Liver (tissue), 3 donors: ENCODE measurements at regions not wholly inside any gene's neighbourhood (a gene's known extent, or its start where the extent isn't known, plus 50 kb on each side); places are given as distances from the start of the nearest gene placed in this dataset.
"Not testable (repeated sequence)": the region's sequence is repeated elsewhere in the genome, so short reads cannot be mapped to it uniquely, and the experiment has no call there.

Experiments used
- CTCF ChIP-seq: fragments of 150-350 bp; IDR thresholded peaks from 2 replicates; pipeline ENCODE4 v1.5.1; 2017; ENCODE audit warnings: improper control_type of control experiment, low read depth, low read length; ENCODE audit not compliant: missing input control
- EGR1 ChIP-seq, 2 donors: IDR thresholded peaks; 2 replicates each; pipeline ENCODE4 v1.6.1; 2016 to 2018; ENCODE audit warnings: antibody characterized with exemption in 2 of 2, low read depth in 2 of 2
- FOXA1 ChIP-seq: IDR thresholded peaks from 2 replicates; pipeline ENCODE4 v1.6.1; 2016; ENCODE audit warnings: antibody characterized with exemption
- GABPA ChIP-seq, 2 donors: IDR thresholded peaks in 1 of 2; conservative IDR thresholded peaks in 1 of 2; 2 replicates each; pipeline ENCODE4 v1.6.1; 2016; ENCODE audit warnings: antibody characterized with exemption in 2 of 2, mild to moderate bottlenecking in 1 of 2, moderate library complexity in 1 of 2
- HNF4A ChIP-seq, 2 donors: conservative IDR thresholded peaks; 2 replicates each; pipeline ENCODE4 v1.6.1; 2016; ENCODE audit warnings: antibody characterized with exemption in 2 of 2, mild to moderate bottlenecking in 2 of 2
- JUND ChIP-seq, 2 donors: IDR thresholded peaks; 2 replicates each; pipeline ENCODE4 v1.6.1; 2016; ENCODE audit warnings: antibody characterized with exemption in 2 of 2
- MAX ChIP-seq: IDR thresholded peaks from 2 replicates; pipeline ENCODE4 v1.6.1; 2016; ENCODE audit warnings: antibody characterized with exemption
- RAD21 ChIP-seq, 2 donors: IDR thresholded peaks; 2 replicates each; pipeline ENCODE4 v1.6.1; 2016; ENCODE audit warnings: antibody characterized with exemption in 2 of 2, mild to moderate bottlenecking in 2 of 2
- REST ChIP-seq: IDR thresholded peaks from 2 replicates; pipeline ENCODE4 v1.6.1; 2016; ENCODE audit warnings: antibody characterized with exemption, mild to moderate bottlenecking
- RXRA ChIP-seq, 2 donors: IDR thresholded peaks; 2 replicates each; pipeline ENCODE4 v1.6.1; 2017 to 2018; ENCODE audit warnings: antibody characterized with exemption in 2 of 2, mild to moderate bottlenecking in 1 of 2
- SP1 ChIP-seq: IDR thresholded peaks from 2 replicates; pipeline ENCODE4 v1.6.1; 2018; ENCODE audit warnings: antibody characterized with exemption, mild to moderate bottlenecking
- TAF1 ChIP-seq: conservative IDR thresholded peaks from 2 replicates; pipeline ENCODE4 v1.6.1; 2016; ENCODE audit warnings: antibody characterized with exemption, mild to moderate bottlenecking
- YY1 ChIP-seq: IDR thresholded peaks from 2 replicates; pipeline ENCODE4 v1.6.1; 2016; ENCODE audit warnings: antibody characterized with exemption, mild to moderate bottlenecking
- ZBTB33 ChIP-seq: IDR thresholded peaks from 2 replicates; pipeline ENCODE4 v1.6.1; 2016; ENCODE audit warnings: antibody characterized with exemption
- donor health status: healthy.
- donor health status: healthy.

GRCh38 chr21:17327715-17328114 lies 185.1 kb upstream of the CXADR start:
- TF ChIP-seq CTCF; TAF1; ZBTB33; REST; FOXA1; GABPA (IDR thresholded peaks at IDR 0.05 in 1 of 2, conservative IDR thresholded peaks at IDR 0.05 in 1 of 2); SP1; RAD21 (IDR thresholded peaks at IDR 0.05); YY1; MAX; JUND (IDR thresholded peaks at IDR 0.05); EGR1 (IDR thresholded peaks at IDR 0.05; ENCODE audit: low read depth in 2 of 2); HNF4A (conservative IDR thresholded peaks at IDR 0.05); RXRA (IDR thresholded peaks at IDR 0.05): not testable (repeated sequence)
